IMR-90 (cell line): ENCODE measurements at regions not wholly inside any gene's neighbourhood (a gene's known extent, or its start where the extent isn't known, plus 50 kb on each side); places are given as distances from the start of the nearest gene placed in this dataset.

ENCODE experiments used
- ATAC-seq: fragments of 200-7000 bp; cut with Tn5 transposase; 2 replicates; pipeline ENCODE4 v1.9.1; 2020; ENCODE audit warnings: low read depth, mild to moderate bottlenecking, moderate library complexity
- BruUV-seq: library from RNA; stranded (reverse); fragments of 400-500 nt; replicated peaks from 2 replicates; lab custom pipeline; 2021; lab: Mats Ljungman, UMichigan
- CTCF ChIA-PET: fragments of 300-600 bp; formaldehyde crosslinking; extraction: SDS; loops from one replicate; lab custom pipeline; 2021; ENCODE audit warnings: antibody characterized with exemption; lab: Yijun Ruan, JAX
- POLR2A ChIA-PET: fragments of 300-600 bp; sonication (Branson Sonifier 250); formaldehyde crosslinking; loops from one replicate; lab custom pipeline; 2022; ENCODE audit warnings: antibody characterized with exemption; ENCODE audit not compliant: unreplicated experiment; lab: Charles Lee
- DNase-seq: peaks from one replicate; pipeline ENCODE4 v3.0.0; 2013
- H2AFZ ChIP-seq: replicated peaks from 2 replicates; pipeline ENCODE3; 2013; ENCODE audit warnings: low read length, mild to moderate bottlenecking; ENCODE audit not compliant: poor library complexity
- H2AK5ac ChIP-seq: 2 replicates; pipeline ENCODE4 v1.6.1; 2013; ENCODE audit warnings: low read depth, low read length, inconsistent platforms
- H2AK9ac ChIP-seq: replicated peaks from 2 replicates; pipeline ENCODE3; 2013; ENCODE audit warnings: mild to moderate bottlenecking, low read depth, low read length, moderate library complexity; ENCODE audit not compliant: poor library complexity
- H2BK120ac ChIP-seq: 2 replicates; pipeline ENCODE4 v1.6.1; 2013; ENCODE audit warnings: low read depth, low read length, inconsistent platforms
- H2BK15ac ChIP-seq: 3 replicates; pipeline ENCODE4 v1.6.1; 2013; ENCODE audit warnings: low read depth, low read length, inconsistent platforms
- H2BK20ac ChIP-seq: 2 replicates; pipeline ENCODE4 v1.6.1; 2013; ENCODE audit warnings: low read depth, mild to moderate bottlenecking, inconsistent platforms, low read length, moderate library complexity
- H2BK5ac ChIP-seq: 2 replicates; pipeline ENCODE4 v1.6.1; 2013; ENCODE audit warnings: mild to moderate bottlenecking, low read depth, low read length, inconsistent platforms; ENCODE audit not compliant: poor library complexity, severe bottlenecking
- H3K14ac ChIP-seq: replicated peaks from 2 replicates; pipeline ENCODE4 v1.6.1; 2013; ENCODE audit warnings: low read depth, low read length, inconsistent platforms
- H3K18ac ChIP-seq: 2 replicates; pipeline ENCODE4 v1.6.1; 2013; ENCODE audit warnings: low read depth, low read length, control low read depth
- H3K23ac ChIP-seq: 2 replicates; pipeline ENCODE4 v1.6.1; 2013; ENCODE audit warnings: low read depth, low read length, inconsistent platforms
- H3K27ac ChIP-seq: 2 replicates; pipeline ENCODE4 v1.5.1; 2013; ENCODE audit warnings: mild to moderate bottlenecking, control low read depth, low read length; ENCODE audit not compliant: insufficient read depth
- H3K27me3 ChIP-seq: 2 replicates; pipeline ENCODE4 v1.6.1; 2013; ENCODE audit warnings: low read length; ENCODE audit not compliant: control insufficient read depth, insufficient read depth
- H3K36me3 ChIP-seq: 2 replicates; pipeline ENCODE4 v1.6.1; 2013; ENCODE audit warnings: low read length, mixed read lengths; ENCODE audit not compliant: control insufficient read depth, insufficient read depth
- H3K4ac ChIP-seq: 2 replicates; pipeline ENCODE4 v1.6.1; 2013; ENCODE audit warnings: low read depth, low read length, inconsistent platforms
- H3K4me1 ChIP-seq: 2 replicates; pipeline ENCODE4 v1.6.1; 2013; ENCODE audit warnings: low read length, mixed read lengths; ENCODE audit not compliant: control insufficient read depth, insufficient read depth
- H3K4me2 ChIP-seq: 2 replicates; pipeline ENCODE4 v1.6.1; 2013; ENCODE audit warnings: low read depth, mild to moderate bottlenecking, control low read depth, low read length, moderate library complexity
- H3K4me3 ChIP-seq: 2 replicates; pipeline ENCODE4 v1.5.1; 2013; ENCODE audit warnings: low read depth, mild to moderate bottlenecking, control low read depth, low read length, moderate library complexity; ENCODE audit not compliant: insufficient read depth
- H3K56ac ChIP-seq: 2 replicates; pipeline ENCODE4 v1.6.1; 2013; ENCODE audit warnings: low read length, inconsistent platforms; ENCODE audit not compliant: insufficient read depth; ENCODE audit errors: extremely low read depth
- H3K79me1 ChIP-seq, 2 experiments: 2 replicates each; pipeline ENCODE4 v1.6.1; 2013; ENCODE audit warnings: low read length in 2 of 2, inconsistent platforms in 1 of 2, low read depth in 1 of 2
- H3K9ac ChIP-seq: 2 replicates; pipeline ENCODE4 v1.6.1; 2013; ENCODE audit warnings: low read depth, low read length, control low read depth
- H3K9me1 ChIP-seq: 2 replicates; pipeline ENCODE4 v1.6.1; 2013; ENCODE audit warnings: low read length, inconsistent platforms; ENCODE audit not compliant: insufficient read depth
- H3K9me3 ChIP-seq: 2 replicates; pipeline ENCODE4 v1.6.1; 2013; ENCODE audit warnings: low read length; ENCODE audit not compliant: control insufficient read depth, insufficient read depth
- H4K20me1 ChIP-seq: 2 replicates; pipeline ENCODE4 v1.6.1; 2013; ENCODE audit warnings: low read length, inconsistent platforms; ENCODE audit not compliant: insufficient read depth
- H4K5ac ChIP-seq: 2 replicates; pipeline ENCODE4 v1.6.1; 2013; ENCODE audit warnings: mild to moderate bottlenecking, low read depth, low read length, control low read depth
- H4K8ac ChIP-seq, 2 experiments: 2 replicates each; pipeline ENCODE4 v1.6.1; 2013; ENCODE audit warnings: low read depth in 2 of 2, low read length in 2 of 2, control low read depth in 1 of 2, inconsistent platforms in 1 of 2
- H4K91ac ChIP-seq: 2 replicates; pipeline ENCODE4 v1.6.1; 2013; ENCODE audit warnings: low read depth, low read length, inconsistent platforms; ENCODE audit not compliant: insufficient read depth
- BHLHE40 ChIP-seq: fragments of 150-350 bp; IDR thresholded peaks from 2 replicates; pipeline ENCODE4 v1.6.1; 2016; ENCODE audit warnings: mild to moderate bottlenecking, low read depth, low read length
- CEBPB ChIP-seq: IDR thresholded peaks from 2 replicates; pipeline ENCODE4 v1.6.1; 2012; ENCODE audit warnings: low read depth, low read length, improper control_type of control experiment
- CHD1 ChIP-seq: IDR thresholded peaks from 2 replicates; pipeline ENCODE4 v1.6.1; 2012; ENCODE audit warnings: low read depth, low read length, improper control_type of control experiment
- FOS ChIP-seq: fragments of 150-350 bp; IDR thresholded peaks from 2 replicates; pipeline ENCODE4 v1.6.1; 2016; ENCODE audit warnings: low read depth, low read length
- MAFK ChIP-seq: IDR thresholded peaks from 2 replicates; pipeline ENCODE4 v1.6.1; 2012; ENCODE audit warnings: low read depth, low read length, improper control_type of control experiment
- MAZ ChIP-seq: IDR thresholded peaks from 2 replicates; pipeline ENCODE4 v1.6.1; 2012; ENCODE audit warnings: low read depth, mild to moderate bottlenecking, low read length, improper control_type of control experiment, moderate library complexity, borderline replicate concordance
- MXI1 ChIP-seq: IDR thresholded peaks from 2 replicates; pipeline ENCODE4 v1.6.1; 2012; ENCODE audit warnings: low read depth, mild to moderate bottlenecking, low read length, moderate library complexity, borderline replicate concordance
- NFE2L2 ChIP-seq: fragments of 150-350 bp; IDR thresholded peaks from 2 replicates; pipeline ENCODE4 v1.6.1; 2016; ENCODE audit warnings: low read depth, mild to moderate bottlenecking, low read length
- POLR2A ChIP-seq: IDR thresholded peaks from 2 replicates; pipeline ENCODE4 v1.6.1; 2012; ENCODE audit warnings: mild to moderate bottlenecking, low read depth, low read length
- RAD21 ChIP-seq: IDR thresholded peaks from 2 replicates; pipeline ENCODE4 v1.6.1; 2012; ENCODE audit warnings: low read length, improper control_type of control experiment
- RCOR1 ChIP-seq: IDR thresholded peaks from 2 replicates; pipeline ENCODE4 v1.6.1; 2012; ENCODE audit warnings: mild to moderate bottlenecking, low read length, improper control_type of control experiment; ENCODE audit not compliant: insufficient replicate concordance
- RFX5 ChIP-seq: IDR thresholded peaks from 2 replicates; pipeline ENCODE4 v1.8.0; 2012; ENCODE audit warnings: low read depth, mild to moderate bottlenecking, low read length, moderate library complexity
- SMC3 ChIP-seq: fragments of 150-350 bp; IDR thresholded peaks from 2 replicates; pipeline ENCODE4 v1.6.1; 2016; ENCODE audit warnings: low read depth, mild to moderate bottlenecking, antibody characterized with exemption, low read length, moderate library complexity
- WGBS, 2 experiments: methylation state at CpG; one replicate each; pipeline versions ENCODE4 v1.1.5 to v1.1.7; 2013; ENCODE audit warnings: missing lambda C conversion rate in 2 of 2; ENCODE audit not compliant: insufficient read length in 1 of 2; ENCODE audit errors: extremely low coverage in 2 of 2; 5-methylcytosine and 5-hydroxymethylcytosine counted together
- dilution Hi-C: fragments of 300-500 bp; cut with HindIII; formaldehyde crosslinking; loops from one replicate; pipeline ENCODE4 v1.14.3; 2018; ENCODE audit warnings: low sequenced_read_pairs; ENCODE audit not compliant: unreplicated experiment
- in situ Hi-C: fragments of 300-500 bp; cut with MboI; formaldehyde crosslinking; loops from 3 replicates; pipeline ENCODE4 v1.14.3; 2019; ENCODE audit warnings: low sequenced_read_pairs, inconsistent platforms, mixed read lengths
- intact Hi-C: fragments of 100-400 bp; cut with micrococcal nuclease; formaldehyde crosslinking; loops from 2 replicates; pipeline ENCODE4 v1.10.0; 2022
- TF ChIP-seq, protein P1 (sequence below): fragments of 150-350 bp; IDR thresholded peaks from 2 replicates; pipeline ENCODE4 v1.6.1; 2016; ENCODE audit warnings: low read depth, mild to moderate bottlenecking, low read length, moderate library complexity, borderline replicate concordance
- TF ChIP-seq, protein P2 (sequence below): fragments of 150-350 bp; IDR thresholded peaks from 2 replicates; pipeline ENCODE4 v1.6.1; 2017; ENCODE audit warnings: mild to moderate bottlenecking, antibody characterized with exemption, low read length, low read depth
- TF ChIP-seq, protein P3 (sequence below): conservative IDR thresholded peaks from 2 replicates; pipeline ENCODE4 v1.5.1; 2012; ENCODE audit warnings: mild to moderate bottlenecking, low read depth, low read length, improper control_type of control experiment

DNA sequence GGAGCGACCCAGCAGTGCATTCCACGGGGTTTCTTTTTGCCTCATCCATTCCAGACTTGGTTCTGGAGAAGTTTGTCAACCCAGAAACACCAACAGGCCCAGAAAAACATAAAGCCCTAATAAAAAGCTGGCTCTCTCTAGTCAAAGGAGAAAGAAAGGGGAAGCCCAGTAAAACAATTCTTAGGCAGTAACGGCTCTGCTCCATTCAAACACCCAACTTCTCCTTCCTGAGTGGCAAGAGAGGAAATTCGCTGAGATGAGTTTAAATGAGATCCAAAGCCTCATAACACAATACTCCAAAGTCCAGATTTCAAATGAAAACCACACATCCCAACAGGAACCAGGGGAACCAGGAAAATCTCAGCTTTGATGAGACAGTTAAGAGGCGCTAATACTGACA, 179.9 kb downstream of the RPIA start:
- Histone ChIP-seq H4K91ac (no peak overlapping the region), H3K27ac (no peak overlapping the region), H3K79me1 (no peaks in the 10 kb centered on the region), H3K4ac (no peak overlapping the region), H3K36me3 (no peaks in the 10 kb centered on the region), H2AK5ac (no peak overlapping the region), H4K8ac (no peak overlapping the region), H2BK120ac (no peak overlapping the region), H3K27me3 (peaks cover 4% of the 10 kb centered on the region), H2AFZ (no peak overlapping the region), H3K9me1 (no peaks in the 10 kb centered on the region), H3K4me2 (no peak overlapping the region), H2BK5ac (no peak overlapping the region), H2AK9ac (no peak overlapping the region), H3K9ac (no peak overlapping the region), H4K5ac (no peak overlapping the region), H3K56ac (no peak overlapping the region), H3K9me3 (no peaks in the 10 kb centered on the region), H2BK15ac (no peak overlapping the region), H3K4me1 (no peaks in the 10 kb centered on the region), H3K23ac (no peak overlapping the region), H3K4me3 (no peak overlapping the region), H2BK20ac (no peak overlapping the region), H3K14ac (no peak overlapping the region), H4K20me1 (no peaks in the 10 kb centered on the region), H3K18ac (no peak overlapping the region)
- in situ Hi-C loops (no loop called here), intact Hi-C loops (no loop called here), dilution Hi-C loops (no loop called here)
- no peak for ATAC-seq
- CTCF ChIA-PET: no interaction called here
- no TSS peak for BruUV-seq
- TF ChIP-seq CEBPB: no peak
- TF ChIP-seq, protein P1, sequence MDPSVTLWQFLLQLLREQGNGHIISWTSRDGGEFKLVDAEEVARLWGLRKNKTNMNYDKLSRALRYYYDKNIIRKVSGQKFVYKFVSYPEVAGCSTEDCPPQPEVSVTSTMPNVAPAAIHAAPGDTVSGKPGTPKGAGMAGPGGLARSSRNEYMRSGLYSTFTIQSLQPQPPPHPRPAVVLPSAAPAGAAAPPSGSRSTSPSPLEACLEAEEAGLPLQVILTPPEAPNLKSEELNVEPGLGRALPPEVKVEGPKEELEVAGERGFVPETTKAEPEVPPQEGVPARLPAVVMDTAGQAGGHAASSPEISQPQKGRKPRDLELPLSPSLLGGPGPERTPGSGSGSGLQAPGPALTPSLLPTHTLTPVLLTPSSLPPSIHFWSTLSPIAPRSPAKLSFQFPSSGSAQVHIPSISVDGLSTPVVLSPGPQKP: no peak
- TF ChIP-seq RCOR1: no peak
- no peak for TF ChIP-seq RAD21
- no peak for TF ChIP-seq MXI1
- TF ChIP-seq, protein P2, sequence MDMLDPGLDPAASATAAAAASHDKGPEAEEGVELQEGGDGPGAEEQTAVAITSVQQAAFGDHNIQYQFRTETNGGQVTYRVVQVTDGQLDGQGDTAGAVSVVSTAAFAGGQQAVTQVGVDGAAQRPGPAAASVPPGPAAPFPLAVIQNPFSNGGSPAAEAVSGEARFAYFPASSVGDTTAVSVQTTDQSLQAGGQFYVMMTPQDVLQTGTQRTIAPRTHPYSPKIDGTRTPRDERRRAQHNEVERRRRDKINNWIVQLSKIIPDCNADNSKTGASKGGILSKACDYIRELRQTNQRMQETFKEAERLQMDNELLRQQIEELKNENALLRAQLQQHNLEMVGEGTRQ: no peak
- TF ChIP-seq NFE2L2: no peak
- no peak for TF ChIP-seq MAFK
- no peak for TF ChIP-seq SMC3
- TF ChIP-seq BHLHE40: no peak
- TF ChIP-seq POLR2A: no peak
- TF ChIP-seq, protein P3, sequence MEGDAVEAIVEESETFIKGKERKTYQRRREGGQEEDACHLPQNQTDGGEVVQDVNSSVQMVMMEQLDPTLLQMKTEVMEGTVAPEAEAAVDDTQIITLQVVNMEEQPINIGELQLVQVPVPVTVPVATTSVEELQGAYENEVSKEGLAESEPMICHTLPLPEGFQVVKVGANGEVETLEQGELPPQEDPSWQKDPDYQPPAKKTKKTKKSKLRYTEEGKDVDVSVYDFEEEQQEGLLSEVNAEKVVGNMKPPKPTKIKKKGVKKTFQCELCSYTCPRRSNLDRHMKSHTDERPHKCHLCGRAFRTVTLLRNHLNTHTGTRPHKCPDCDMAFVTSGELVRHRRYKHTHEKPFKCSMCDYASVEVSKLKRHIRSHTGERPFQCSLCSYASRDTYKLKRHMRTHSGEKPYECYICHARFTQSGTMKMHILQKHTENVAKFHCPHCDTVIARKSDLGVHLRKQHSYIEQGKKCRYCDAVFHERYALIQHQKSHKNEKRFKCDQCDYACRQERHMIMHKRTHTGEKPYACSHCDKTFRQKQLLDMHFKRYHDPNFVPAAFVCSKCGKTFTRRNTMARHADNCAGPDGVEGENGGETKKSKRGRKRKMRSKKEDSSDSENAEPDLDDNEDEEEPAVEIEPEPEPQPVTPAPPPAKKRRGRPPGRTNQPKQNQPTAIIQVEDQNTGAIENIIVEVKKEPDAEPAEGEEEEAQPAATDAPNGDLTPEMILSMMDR: no peak
- no peak for TF ChIP-seq RFX5
- no peak for TF ChIP-seq CHD1
- no peak for TF ChIP-seq MAZ
- no peak for TF ChIP-seq FOS
- 100% methylated on average over 1 of the region's 5 CpGs; no CpG with 5 or more reads in 1 of the 2 experiments for WGBS, 2 experiments
- DNase-seq: no peak
- POLR2A ChIA-PET: no interaction called here
